ENCODE measurements at regions not wholly inside any gene's neighbourhood (a gene's known extent, or its start where the extent isn't known, plus 50 kb on each side); places are given as distances from the start of the nearest gene placed in this dataset.

- no peaks in the 10 kb centered on the region for H3K4me1 Mint-ChIP-seq
- no peaks in the 10 kb centered on the region for H3K36me3 Mint-ChIP-seq (ENCODE audit: low read depth)
- peaks cover 2% of the 10 kb centered on the region for H3K27me3 Mint-ChIP-seq
- H3K27ac Mint-ChIP-seq, result no peak overlapping the region
- DNase-seq (no peak), ATAC-seq (no peak)
- H3K9me3 ChIP-seq (ENCODE audit: control insufficient read depth, low read length, poor library complexity, severe bottlenecking), result no peaks in the 10 kb centered on the region
- no peak overlapping the region for H3K4me3 Mint-ChIP-seq
Observed at GRCh38 chr5:68771221-68771620, 322.6 kb upstream of the SLC30A5 start.

- Mint-ChIP-seq H3K27me3 (no peaks in the 10 kb centered on the region), H3K4me1 (no peaks in the 10 kb centered on the region), H3K27ac (no peak overlapping the region), H3K36me3 (ENCODE audit: low read depth) (no peaks in the 10 kb centered on the region), H3K4me3 (no peak overlapping the region)
- no peaks in the 10 kb centered on the region for H3K9me3 ChIP-seq (ENCODE audit: control insufficient read depth, low read length, poor library complexity, severe bottlenecking)
- DNase-seq, result no peak
- ATAC-seq, result no peak
Observed at GRCh38 chr5:68771732-68772131, 322.1 kb upstream of the SLC30A5 start.

- H3K9me3 ChIP-seq (ENCODE audit: control insufficient read depth, low read length, poor library complexity, severe bottlenecking), result no peaks in the 10 kb centered on the region
- no peaks in the 10 kb centered on the region for H3K36me3 Mint-ChIP-seq (ENCODE audit: low read depth)
- DNase-seq (no peak), ATAC-seq (no peak)
- no peak overlapping the region for H3K4me3 Mint-ChIP-seq
- H3K27ac Mint-ChIP-seq, result no peak overlapping the region
- H3K27me3 Mint-ChIP-seq, result peaks cover 5% of the 10 kb centered on the region
- H3K4me1 Mint-ChIP-seq, result no peaks in the 10 kb centered on the region
Observed at GRCh38 chr5:68776381-68776780, 317.4 kb upstream of the SLC30A5 start.

GRCh38 chr5:68777135-68777534 lies 316.7 kb upstream of the SLC30A5 start:
- no peak overlapping the region for H3K27ac Mint-ChIP-seq
- ATAC-seq (no peak), DNase-seq (no peak)
- H3K9me3 ChIP-seq (ENCODE audit: control insufficient read depth, low read length, poor library complexity, severe bottlenecking), result no peaks in the 10 kb centered on the region
- no peaks in the 10 kb centered on the region for H3K36me3 Mint-ChIP-seq (ENCODE audit: low read depth)
- no peak overlapping the region for H3K4me3 Mint-ChIP-seq
- peaks cover 5% of the 10 kb centered on the region for H3K27me3 Mint-ChIP-seq
- no peaks in the 10 kb centered on the region for H3K4me1 Mint-ChIP-seq

GRCh38 chr5:68778484-68778883 lies 315.3 kb upstream of the SLC30A5 start:
- H3K4me3 Mint-ChIP-seq, result no peak overlapping the region
- ATAC-seq (no peak), DNase-seq (no peak)
- H3K36me3 Mint-ChIP-seq (ENCODE audit: low read depth), result no peaks in the 10 kb centered on the region
- no peaks in the 10 kb centered on the region for H3K9me3 ChIP-seq (ENCODE audit: control insufficient read depth, low read length, poor library complexity, severe bottlenecking)
- peaks cover 5% of the 10 kb centered on the region for H3K27me3 Mint-ChIP-seq
- no peaks in the 10 kb centered on the region for H3K4me1 Mint-ChIP-seq
- H3K27ac Mint-ChIP-seq, result no peak overlapping the region

GRCh38 chr5:68780299-68780955 lies 313.4 kb upstream of the SLC30A5 start:
- Mint-ChIP-seq H3K36me3 (ENCODE audit: low read depth) (no peaks in the 10 kb centered on the region), H3K4me1 (no peaks in the 10 kb centered on the region), H3K4me3 (no peak overlapping the region), H3K27me3 (peaks cover 5% of the 10 kb centered on the region), H3K27ac (no peak overlapping the region)
- H3K9me3 ChIP-seq (ENCODE audit: control insufficient read depth, low read length, poor library complexity, severe bottlenecking), result no peaks in the 10 kb centered on the region
- no peak for ATAC-seq
- no peak for DNase-seq

GRCh38 chr5:68793074-68793473 lies 300.7 kb upstream of the SLC30A5 start:
- H3K27ac Mint-ChIP-seq, result no peak overlapping the region
- DNase-seq, result no peak
- no peaks in the 10 kb centered on the region for H3K9me3 ChIP-seq (ENCODE audit: control insufficient read depth, low read length, poor library complexity, severe bottlenecking)
- ATAC-seq, result no peak
- H3K36me3 Mint-ChIP-seq (ENCODE audit: low read depth), result peaks cover 2% of the 10 kb centered on the region
- H3K27me3 Mint-ChIP-seq, result peaks cover 32% of the 10 kb centered on the region
- peaks cover 2% of the 10 kb centered on the region for H3K4me1 Mint-ChIP-seq
- no peak overlapping the region for H3K4me3 Mint-ChIP-seq

- Mint-ChIP-seq H3K27me3 (peaks cover 37% of the 10 kb centered on the region), H3K4me3 (no peak overlapping the region), H3K36me3 (ENCODE audit: low read depth) (peaks cover 2% of the 10 kb centered on the region), H3K27ac (no peak overlapping the region), H3K4me1 (peaks cover 2% of the 10 kb centered on the region)
- no peak for ATAC-seq
- no peaks in the 10 kb centered on the region for H3K9me3 ChIP-seq (ENCODE audit: control insufficient read depth, low read length, poor library complexity, severe bottlenecking)
- DNase-seq, result no peak
Observed at GRCh38 chr5:68793993-68794392, 299.8 kb upstream of the SLC30A5 start.

- Mint-ChIP-seq H3K4me1 (peaks cover 2% of the 10 kb centered on the region), H3K4me3 (no peak overlapping the region), H3K27ac (no peak overlapping the region), H3K27me3 (peaks cover 37% of the 10 kb centered on the region), H3K36me3 (ENCODE audit: low read depth) (peaks cover 2% of the 10 kb centered on the region)
- no peak for DNase-seq
- no peaks in the 10 kb centered on the region for H3K9me3 ChIP-seq (ENCODE audit: control insufficient read depth, low read length, poor library complexity, severe bottlenecking)
- ATAC-seq, result no peak
Observed at GRCh38 chr5:68795190-68795589, 298.6 kb upstream of the SLC30A5 start.

- no peak overlapping the region for H3K4me3 Mint-ChIP-seq
Observed at GRCh38 chr5:68798877-68799843, 294.7 kb upstream of the SLC30A5 start.

GRCh38 chr5:68802430-68802829 lies 291.4 kb upstream of the SLC30A5 start:
- Mint-ChIP-seq H3K27me3 (peaks cover 14% of the 10 kb centered on the region), H3K4me3 (no peak overlapping the region), H3K4me1 (no peaks in the 10 kb centered on the region), H3K27ac (no peak overlapping the region), H3K36me3 (ENCODE audit: low read depth) (no peaks in the 10 kb centered on the region)
- H3K9me3 ChIP-seq (ENCODE audit: control insufficient read depth, low read length, poor library complexity, severe bottlenecking), result no peaks in the 10 kb centered on the region
- DNase-seq (no peak), ATAC-seq (no peak)

More at GRCh38 chr5:68798877-68799843, 294.7 kb upstream of the SLC30A5 start:
- no peaks in the 10 kb centered on the region for H3K4me1 Mint-ChIP-seq
- no peak overlapping the region for H3K27ac Mint-ChIP-seq
- peaks cover 38% of the 10 kb centered on the region for H3K27me3 Mint-ChIP-seq
- DNase-seq (no peak), ATAC-seq (no peak)
- H3K9me3 ChIP-seq (ENCODE audit: control insufficient read depth, low read length, poor library complexity, severe bottlenecking), result no peaks in the 10 kb centered on the region
- H3K36me3 Mint-ChIP-seq (ENCODE audit: low read depth), result peaks cover 2% of the 10 kb centered on the region

- Mint-ChIP-seq H3K4me3 (no peak overlapping the region), H3K36me3 (ENCODE audit: low read depth) (no peaks in the 10 kb centered on the region), H3K27ac (no peak overlapping the region), H3K27me3 (peaks cover 9% of the 10 kb centered on the region), H3K4me1 (no peaks in the 10 kb centered on the region)
- DNase-seq, result no peak
- no peaks in the 10 kb centered on the region for H3K9me3 ChIP-seq (ENCODE audit: control insufficient read depth, low read length, poor library complexity, severe bottlenecking)
- ATAC-seq, result no peak
Observed at GRCh38 chr5:68803881-68804319, 289.9 kb upstream of the SLC30A5 start.

GRCh38 chr5:68804343-68804742 lies 289.5 kb upstream of the SLC30A5 start:
- no peaks in the 10 kb centered on the region for H3K4me1 Mint-ChIP-seq

More at GRCh38 chr5:68804343-68804742, 289.5 kb upstream of the SLC30A5 start:
- ATAC-seq (no peak), DNase-seq (no peak)
- no peak overlapping the region for H3K27ac Mint-ChIP-seq
- no peaks in the 10 kb centered on the region for H3K9me3 ChIP-seq (ENCODE audit: control insufficient read depth, low read length, poor library complexity, severe bottlenecking)
- no peaks in the 10 kb centered on the region for H3K36me3 Mint-ChIP-seq (ENCODE audit: low read depth)
- no peak overlapping the region for H3K4me3 Mint-ChIP-seq
- H3K27me3 Mint-ChIP-seq, result peaks cover 9% of the 10 kb centered on the region
